ENCODE measurements at regions not wholly inside any gene's neighbourhood (a gene's known extent, or its start where the extent isn't known, plus 50 kb on each side); places are given as distances from the start of the nearest gene placed in this dataset.

DNA sequence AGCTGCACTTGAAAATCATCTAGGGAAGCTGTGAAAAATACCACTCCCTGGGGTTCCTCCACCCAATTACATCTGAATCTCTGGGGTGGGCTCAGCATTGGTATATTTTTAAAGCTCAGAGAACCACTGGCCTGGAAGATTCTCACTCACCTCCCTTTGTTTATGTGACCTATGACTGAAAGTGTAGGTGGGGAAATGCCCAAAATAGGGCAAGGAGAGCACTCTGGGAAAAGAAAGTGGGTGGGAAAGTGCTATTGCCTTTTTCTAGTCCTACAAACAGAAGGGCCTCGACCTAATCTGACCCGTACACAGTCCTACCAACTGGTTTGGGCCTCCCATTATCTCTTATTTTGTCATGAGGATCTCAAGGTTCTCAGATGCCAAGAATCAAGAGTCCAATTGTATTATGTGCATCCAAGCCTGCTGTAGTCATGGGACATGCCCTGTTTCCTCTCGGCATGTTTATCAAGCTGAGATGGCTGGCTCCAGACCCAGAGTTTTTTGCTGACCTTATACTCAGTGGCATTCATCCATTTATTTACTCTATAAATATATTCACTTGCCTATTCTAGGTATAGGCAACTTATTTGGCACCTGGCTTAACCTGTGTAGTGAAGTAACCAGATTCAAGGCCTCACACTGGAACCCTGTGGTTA is 483.7 kb downstream of the ENC1 start:
- no peak for DNase-seq (ENCODE audit: low spot score)

DNA sequence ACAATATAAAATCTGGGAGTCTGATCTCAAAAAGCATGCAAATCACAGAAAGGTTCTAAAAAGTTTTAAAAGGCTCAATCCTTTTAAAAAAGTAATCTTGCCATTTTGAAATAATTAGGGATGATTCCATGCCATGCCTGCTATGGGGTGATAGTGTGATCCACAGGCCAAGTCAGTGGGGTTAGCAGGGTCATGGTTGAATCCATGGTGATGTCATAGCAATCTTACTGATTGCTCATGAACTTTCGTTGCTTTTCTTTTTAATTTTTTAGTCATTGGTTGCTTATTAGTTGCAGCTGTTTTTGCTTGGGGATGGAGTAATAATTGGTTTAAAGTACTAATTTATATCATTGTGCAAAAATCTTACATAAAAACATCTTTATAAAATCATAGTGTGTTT is 485.0 kb downstream of the ENC1 start:
- no peak for DNase-seq (ENCODE audit: low spot score)

DNA sequence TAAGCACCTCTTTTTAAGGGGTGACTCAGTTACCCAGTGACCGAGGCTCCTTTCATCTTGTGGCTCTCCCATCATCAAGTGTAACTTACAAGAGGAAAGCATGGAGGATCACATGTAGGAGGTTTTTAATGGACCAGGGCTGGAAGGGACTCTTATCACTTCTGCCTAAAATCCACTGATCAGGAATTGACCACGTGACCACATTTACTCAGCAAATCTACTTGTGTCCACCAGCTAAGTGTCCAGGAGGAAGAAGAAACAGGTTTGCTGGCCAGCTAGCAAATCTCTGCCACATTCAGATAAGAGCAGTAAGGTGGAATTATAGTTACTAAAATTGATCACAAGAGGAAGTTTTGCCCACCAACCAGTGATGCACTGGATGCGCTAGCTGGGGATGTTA is 486.0 kb downstream of the ENC1 start:
- DNase-seq (ENCODE audit: low spot score) = no peak

DNA sequence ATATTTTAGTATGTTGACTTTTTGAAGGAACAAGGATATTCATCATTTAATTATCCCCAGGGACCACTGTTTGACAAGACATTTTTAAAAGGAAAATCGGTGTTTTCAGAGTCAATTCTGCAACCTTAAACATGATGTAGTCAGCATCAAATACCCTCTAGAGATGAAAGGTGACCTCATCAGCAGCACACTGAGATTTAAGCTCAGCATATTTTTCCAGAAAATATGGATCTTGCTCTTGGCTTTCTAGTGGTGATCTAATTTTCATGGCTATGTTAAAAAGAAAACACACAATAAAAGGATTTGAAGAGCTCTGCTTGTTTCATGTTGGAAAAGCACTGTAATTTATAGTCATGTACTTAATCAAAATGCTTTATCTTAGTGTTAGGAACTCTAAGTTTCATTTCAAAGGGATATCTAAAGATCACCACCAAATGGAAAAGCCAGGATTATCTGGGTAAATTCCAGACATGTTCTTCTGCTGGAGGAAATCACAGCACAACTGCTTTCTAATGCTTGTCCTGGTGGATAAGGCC is 487.2 kb downstream of the ENC1 start:
- no peak for DNase-seq (ENCODE audit: low spot score)

DNA sequence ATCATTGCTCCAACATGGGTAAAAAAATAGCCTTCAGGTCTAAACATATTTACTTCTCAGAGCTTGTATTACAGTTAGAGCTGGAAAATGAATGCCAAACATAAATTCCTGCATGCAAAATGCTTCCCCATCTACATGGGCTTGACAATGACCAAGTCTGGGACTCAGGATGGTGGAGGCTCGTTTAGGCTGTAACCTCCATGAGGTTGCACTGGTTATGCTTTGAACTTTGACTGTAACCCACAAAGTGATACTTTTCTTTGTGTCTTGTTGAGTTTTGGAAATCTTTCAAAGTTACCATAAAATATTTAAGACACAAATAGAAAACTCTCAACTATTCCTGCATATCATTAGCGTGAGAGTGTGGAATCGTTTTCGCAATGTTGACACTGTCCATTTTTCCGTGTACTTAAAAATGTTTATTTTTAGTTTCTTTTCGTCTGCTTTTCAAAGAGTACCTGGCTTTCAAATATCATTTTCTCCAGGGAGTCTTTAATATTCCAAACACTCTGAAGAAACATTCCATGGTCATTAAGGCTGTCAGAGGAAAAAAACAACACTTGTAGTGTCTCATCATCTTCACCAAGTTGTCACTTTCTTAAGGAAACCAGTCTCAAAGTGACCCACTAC is 487.8 kb downstream of the ENC1 start:
- DNase-seq (ENCODE audit: low spot score) = no peak

DNA sequence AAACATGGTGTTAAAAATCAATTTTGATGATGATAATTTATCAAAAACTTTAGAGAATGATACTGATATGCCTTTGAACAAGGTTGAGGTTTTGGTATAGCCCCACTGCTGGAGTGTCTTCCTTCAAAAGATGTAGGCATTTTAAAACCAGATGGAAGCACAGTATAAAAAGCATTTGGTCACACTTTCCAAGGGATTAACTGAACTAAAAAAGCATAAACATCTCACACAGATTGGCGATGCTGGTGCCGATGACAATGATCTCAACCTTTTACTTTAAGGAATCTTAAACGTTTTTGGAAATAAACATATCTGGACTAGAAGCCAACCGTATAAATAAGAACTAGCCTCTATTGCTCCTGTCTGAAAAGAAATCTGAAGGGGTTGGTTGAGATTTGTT is 488.4 kb downstream of the ENC1 start:
- no peak for DNase-seq (ENCODE audit: low spot score)

DNA sequence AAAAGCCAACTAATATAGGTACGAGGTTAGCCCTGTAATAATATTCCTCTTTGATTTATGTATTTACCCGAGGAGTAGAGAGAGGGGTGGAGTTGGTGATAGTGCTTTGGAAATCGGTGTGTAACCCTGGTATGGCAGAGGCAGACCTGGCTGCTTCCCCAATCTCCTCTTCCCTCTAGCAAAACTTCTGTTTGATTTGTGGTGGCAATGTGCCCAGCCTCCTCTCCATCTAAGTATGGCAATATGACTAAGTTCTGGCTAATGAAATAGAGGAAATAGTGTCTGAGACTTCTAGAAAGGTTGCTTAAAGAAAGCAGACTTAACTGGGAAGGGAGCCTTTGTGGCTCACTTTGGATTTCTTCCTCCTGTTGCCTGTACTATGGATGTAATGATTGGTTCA is 491.1 kb downstream of the ENC1 start:
- no peak for DNase-seq (ENCODE audit: low spot score)

DNA sequence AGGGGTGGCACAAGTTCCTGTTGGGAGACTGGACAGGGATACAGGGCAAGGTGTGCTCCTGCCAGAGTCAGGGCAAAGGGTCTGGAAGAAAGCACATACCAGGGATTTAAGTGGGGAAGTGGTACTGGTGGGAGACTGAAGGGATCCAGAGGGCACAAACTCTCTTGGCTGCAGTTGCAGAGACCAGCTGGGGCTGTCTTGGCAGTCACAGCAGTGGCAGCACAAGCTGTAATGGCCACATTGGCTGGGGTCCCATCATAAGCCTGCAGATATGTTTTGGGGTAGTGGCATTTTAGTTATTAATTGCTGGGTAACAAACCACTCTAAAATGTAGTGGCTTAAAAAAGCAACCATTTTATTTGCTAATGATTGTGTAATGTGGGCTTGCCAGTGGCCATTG is 492.2 kb downstream of the ENC1 start:
- DNase-seq (ENCODE audit: low spot score) = no peak

DNA sequence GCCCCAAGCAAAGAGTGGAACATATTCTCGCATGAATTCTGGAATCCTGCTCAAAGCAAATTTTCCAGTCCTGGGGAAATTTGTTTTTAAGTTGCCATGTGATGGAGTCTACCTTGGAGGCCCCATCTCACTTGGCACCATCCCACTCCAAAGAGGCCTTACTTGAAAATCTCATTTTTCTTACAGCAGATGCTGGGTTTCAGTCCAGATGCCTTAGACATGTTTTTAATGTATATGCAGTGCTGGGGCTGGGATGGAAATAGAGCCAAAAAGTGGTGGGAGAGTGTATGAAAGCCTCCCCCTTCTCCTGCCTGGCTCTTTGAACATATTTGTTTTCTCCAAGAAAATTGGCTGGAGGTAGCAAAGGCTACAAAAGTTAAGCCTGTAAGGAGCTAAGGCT is 493.7 kb downstream of the ENC1 start:
- no peak for DNase-seq (ENCODE audit: low spot score)

DNA sequence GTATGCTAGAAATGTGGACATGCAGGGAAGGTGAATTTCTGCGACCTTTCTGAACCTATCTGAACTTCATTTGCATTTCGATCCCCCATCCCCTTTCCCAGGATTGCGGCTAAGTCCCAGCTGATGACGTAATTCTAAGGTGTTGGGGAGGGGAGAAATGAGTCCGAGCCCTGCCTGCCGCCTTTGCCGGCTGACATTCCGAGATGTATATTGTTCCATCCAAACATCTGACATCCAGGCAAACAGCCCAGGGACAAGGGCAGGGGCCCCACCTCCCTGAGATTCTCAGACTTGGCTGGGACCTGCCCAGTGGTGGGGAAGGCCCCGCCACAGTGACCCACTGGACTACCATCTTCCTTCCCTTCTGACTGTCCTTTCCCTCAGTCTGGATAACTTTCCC is 494.6 kb downstream of the ENC1 start:
- no peak for DNase-seq (ENCODE audit: low spot score)

DNA sequence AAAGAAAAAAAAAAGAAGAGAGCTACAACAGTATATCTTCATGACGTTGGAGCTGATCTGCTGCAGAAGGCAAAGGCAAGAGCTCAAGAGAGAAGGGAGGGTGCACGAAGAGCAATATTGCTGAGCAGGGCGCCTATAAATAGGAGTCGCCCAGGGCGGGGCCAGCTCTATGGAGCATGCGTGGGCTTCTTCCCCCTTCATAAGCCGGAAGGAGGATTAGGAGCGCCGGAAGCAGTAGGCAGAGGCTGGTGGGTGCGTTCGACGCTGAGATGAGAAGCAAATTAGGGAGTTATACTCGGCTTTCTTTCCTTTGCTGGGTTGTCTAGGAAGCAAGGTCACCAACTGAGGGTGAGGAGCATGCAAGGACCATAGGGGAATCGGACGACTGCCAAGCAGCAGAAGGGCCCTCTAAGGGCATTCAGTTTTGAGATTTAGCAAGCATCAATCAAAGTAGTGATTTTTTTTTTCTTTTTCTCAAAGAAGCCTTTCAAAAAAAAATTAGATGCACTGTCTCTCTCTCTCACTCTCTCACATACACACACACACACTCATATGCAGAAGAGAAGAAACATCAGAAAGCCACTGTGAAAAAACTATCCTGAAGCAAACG is 496.7 kb downstream of the ENC1 start:
- DNase-seq (ENCODE audit: low spot score) = no peak

DNA sequence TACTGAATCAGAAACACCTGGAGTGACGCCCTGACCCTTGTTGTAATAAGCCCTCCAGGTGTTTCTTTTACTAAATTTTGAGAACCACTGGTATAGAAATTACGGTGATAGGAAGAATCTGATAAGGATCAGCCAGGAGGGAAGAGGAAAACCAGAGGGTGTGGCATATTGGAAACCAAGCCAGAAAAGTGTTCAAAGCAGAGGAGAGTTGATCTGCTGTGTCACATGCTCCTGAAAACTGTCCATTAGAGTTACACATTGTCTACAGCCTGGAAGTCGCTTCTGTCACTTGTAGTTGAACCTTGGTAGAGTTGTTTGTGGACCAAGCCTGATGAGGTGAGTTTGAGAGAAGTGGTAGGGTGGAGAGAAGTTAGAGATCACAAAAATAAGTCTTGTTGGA is 497.4 kb downstream of the ENC1 start:
- no peak for DNase-seq (ENCODE audit: low spot score)

DNA sequence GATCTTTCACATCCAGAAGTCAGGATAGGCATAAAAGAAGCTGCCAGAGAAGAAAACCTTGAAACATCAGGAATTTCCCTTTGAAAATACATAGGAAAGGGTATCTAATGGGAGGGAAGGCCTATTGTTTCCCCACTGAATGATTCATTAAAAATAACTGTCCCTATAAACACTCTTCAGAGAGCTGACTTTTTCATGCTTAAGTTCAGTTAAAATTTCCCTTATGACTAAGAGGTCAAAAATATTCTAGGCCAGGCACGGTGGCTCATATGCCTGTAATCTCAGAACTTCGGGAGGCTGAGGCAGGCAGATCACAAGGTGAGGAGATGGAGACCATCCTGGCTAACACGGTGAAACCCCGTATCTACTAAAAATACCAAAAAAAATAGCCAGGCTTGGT is 499.5 kb downstream of the ENC1 start:
- no peak for DNase-seq (ENCODE audit: low spot score)

DNA sequence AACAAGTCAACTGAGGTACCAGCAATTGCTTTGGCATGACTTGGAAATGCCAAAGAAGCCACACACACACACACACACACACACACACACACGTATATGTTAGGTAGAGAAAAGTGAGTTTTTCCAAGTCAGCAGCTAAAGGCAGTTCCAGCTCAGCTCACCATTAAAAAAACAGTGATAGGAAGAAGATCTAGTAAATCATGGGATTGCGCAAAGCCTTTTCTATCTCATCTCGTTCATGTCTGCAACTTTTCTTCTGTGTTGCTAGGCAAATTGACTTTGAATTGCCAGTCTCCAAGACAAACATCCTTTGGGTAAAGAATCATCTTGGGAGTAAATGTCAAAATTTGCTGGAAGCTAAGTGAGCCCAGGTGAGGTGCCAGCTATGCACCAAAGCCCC is 500.1 kb downstream of the ENC1 start:
- DNase-seq (ENCODE audit: low spot score) = no peak

DNA sequence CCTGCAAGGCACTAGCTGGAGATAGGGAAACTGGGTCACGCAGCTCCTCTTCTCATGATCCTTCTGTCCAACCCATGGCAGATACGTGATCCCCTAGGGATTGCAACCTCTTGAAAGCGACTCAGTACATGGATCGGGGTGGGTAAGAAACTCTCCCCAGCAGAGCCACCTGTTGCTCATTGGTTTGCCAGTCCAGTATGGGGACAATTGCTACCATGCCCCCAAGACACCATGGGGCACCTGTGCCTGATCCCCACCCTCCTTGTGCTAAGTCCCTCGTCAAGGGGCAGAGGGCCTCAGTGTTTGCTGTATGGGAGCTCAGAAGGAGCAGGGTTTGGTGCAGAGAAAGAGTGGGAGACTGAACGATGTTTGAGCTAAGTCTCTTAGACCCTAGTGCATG is 500.9 kb downstream of the ENC1 start:
- no peak for DNase-seq (ENCODE audit: low spot score)

DNA sequence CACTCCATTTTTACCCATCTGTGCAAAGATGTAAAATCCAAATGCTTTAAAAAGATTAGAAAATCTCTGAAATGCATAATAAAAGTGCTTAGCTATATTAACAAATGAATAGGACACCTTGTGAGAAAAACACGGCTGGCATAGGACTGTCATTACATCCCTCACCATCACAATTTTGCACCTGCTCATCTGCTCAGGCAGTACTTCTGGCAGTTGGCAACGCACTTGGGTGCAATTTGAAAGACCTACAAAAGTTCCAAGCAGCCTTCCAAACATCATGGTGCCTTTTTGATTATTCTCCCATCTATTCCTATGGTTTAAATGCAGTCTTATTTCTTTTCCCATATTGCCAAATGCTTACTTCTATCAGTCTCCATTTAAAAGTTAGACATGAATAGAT is 501.8 kb downstream of the ENC1 start:
- no peak for DNase-seq (ENCODE audit: low spot score)

DNA sequence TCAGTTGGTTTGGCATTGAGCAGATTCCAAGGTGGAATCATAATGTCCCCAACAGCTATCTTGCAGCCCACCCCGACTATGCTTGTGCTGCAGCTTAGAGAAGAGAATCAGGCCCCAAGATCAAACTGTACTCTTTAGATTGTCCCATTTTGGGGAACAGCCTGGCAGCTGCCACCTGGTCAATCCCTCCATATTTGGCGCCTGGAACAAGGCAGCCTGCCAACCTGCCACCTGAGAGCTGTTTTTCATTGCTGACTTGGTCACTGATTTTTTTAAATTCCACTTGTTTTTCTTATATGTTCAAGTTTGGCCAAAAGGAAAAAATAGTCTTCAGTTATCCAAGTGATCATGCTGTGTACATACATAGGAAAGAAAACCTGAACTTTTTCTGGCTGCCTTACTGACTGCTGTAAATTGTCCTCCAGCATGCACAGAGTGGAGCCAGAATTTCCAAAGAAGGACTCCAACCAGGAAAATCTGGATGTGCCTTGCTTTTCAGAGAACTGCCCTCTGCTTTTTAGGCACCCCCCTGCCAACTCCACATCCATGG is 504.2 kb downstream of the ENC1 start:
- DNase-seq (ENCODE audit: low spot score) = no peak

DNA sequence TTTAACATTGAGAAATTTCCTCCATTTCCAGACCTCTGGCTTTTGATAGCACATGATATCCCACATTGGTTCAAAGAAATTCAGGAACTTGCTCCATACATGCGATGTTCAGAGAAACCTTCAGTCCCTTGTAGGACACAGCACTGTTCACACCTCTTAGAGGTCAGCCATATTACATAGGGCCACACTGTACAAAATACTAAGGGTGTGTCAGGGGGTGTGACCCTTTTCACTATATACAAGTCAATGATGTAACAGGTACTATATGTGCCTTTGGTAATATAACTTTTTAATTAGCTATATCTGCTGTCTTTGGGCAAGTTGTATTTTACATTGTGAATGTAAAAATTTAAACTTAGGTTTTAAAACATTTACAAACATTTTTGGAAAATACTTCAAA is 505.5 kb downstream of the ENC1 start:
- DNase-seq (ENCODE audit: low spot score) = no peak

DNA sequence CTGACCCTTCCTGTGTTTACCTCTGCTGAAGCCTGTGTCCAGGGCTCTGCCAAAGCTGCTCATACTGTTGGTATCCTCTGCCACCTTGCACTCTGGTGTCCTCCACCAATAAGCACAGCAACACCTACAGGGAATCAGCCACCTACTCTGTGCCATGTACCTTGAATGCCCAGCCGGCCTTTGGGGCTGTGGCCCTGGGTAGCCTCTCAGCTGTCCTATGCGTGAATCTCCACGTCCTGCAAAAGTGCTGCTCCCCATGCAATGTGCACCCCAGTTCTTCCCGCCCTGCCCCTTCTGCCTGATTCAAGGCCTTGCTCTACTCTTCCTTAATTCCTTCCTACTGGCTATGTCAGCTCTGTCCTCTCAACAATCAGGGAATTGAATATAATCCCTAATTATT is 506.5 kb downstream of the ARHGEF28 start:
- DNase-seq (ENCODE audit: low spot score) = no peak

DNA sequence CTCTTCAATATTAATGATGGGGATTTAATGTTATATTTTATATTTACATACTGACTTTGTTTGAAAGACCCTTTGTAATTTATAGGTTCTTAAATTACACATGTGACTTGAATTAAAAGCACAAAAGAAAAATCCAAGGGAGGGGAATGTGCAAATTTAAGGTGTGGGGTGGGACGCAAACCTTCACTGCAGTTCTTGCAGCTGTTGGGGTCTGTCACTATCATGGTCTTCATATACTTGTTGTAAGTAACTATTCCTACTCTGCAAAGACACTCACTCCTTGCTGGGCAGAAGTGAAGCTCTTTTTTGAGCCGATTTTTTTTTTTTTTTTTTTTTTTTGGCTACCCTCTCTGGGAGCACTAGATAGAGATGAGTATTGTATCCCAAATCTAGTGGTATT is 505.3 kb downstream of the ARHGEF28 start:
- no peak for DNase-seq (ENCODE audit: low spot score)

DNA sequence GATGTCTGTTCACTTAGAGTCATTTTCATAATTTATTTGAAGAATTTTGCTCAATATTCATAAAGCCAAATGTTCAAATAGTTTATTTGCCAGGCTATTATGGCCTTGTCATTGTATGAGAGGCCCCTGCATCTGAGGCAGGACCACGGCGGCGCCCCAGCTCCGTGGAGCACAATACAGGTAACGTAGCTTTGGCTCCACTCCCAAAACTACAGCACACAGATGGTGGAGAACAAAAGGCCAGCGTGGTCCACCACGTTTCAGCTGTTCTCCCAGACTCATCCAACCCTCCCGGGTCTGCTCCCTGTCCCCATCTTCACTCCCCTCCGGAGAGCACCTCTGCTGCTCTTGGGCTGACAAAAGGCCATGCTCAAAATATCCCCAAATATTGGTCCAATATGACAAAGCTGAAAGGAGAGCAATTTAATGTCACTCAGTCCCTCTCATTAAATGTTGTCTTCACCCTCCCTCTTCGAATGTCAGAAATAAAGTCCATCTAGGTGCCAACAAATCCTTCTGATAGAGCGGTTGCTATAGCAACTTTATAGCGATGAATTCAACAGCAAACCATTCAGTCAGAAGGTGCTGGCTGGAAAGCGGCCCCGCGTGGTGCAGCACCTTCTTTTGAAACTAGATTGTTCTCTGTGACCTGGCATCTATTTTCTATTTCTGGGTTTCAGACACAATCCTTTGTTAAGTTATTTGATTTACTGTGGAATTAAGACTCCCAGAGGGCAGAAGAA is 504.3 kb downstream of the ARHGEF28 start:
- DNase-seq (ENCODE audit: low spot score) = no peak
